Spleen (tissue), 7 donors: ENCODE measurements at regions not wholly inside any gene's neighbourhood (a gene's known extent, or its start where the extent isn't known, plus 50 kb on each side); places are given as distances from the start of the nearest gene placed in this dataset.

ENCODE experiments used
- CTCF ChIP-seq, 11 experiments: fragments of 200-600 bp in 7 of 11; fragments of 450-650 bp in 4 of 11; sonication (generic) in 4 of 11; IDR thresholded peaks in 8 of 11; conservative IDR thresholded peaks in 3 of 11; 1 replicate in 7 of 11; 2 replicates in 4 of 11; pipeline versions ENCODE4 v1.4.0 to v1.8.0; 2016 to 2021; ENCODE audit warnings: antibody characterized with exemption in 11 of 11, inconsistent platforms in 4 of 11, mild to moderate bottlenecking in 1 of 11
- POLR2A ChIP-seq, 3 donors: fragments of 450-650 bp; IDR thresholded peaks; one replicate each; pipeline ENCODE4 v1.5.1; 2017; ENCODE audit warnings: antibody characterized with exemption in 3 of 3, mild to moderate bottlenecking in 1 of 3
- POLR2AphosphoS5 ChIP-seq, 3 donors: sonication (generic); formaldehyde crosslinking; IDR thresholded peaks; one replicate each; pipeline ENCODE4 v1.5.1; 2017; ENCODE audit warnings: antibody characterized with exemption in 3 of 3
- donor health status: DM: no; HTN: no; CAD: no; lungs with moderate emphysema.
- donor health status: DM: no; HTN: no; CAD: no.
- donor health status: DM: no; HTN: no; CAD: no.

- no peak for TF ChIP-seq CTCF (IDR thresholded peaks at IDR 0.05 in 8 of 11, conservative IDR thresholded peaks at IDR 0.05 in 3 of 11)
- no peak for TF ChIP-seq POLR2A (IDR thresholded peaks at IDR 0.05)
- TF ChIP-seq POLR2AphosphoS5 (IDR thresholded peaks at IDR 0.05): no peak
Observed at GRCh38 chr10:54869022-54869421, 68.0 kb upstream of the PCDH15 start.
